ENCODE measurements at regions not wholly inside any gene's neighbourhood (a gene's known extent, or its start where the extent isn't known, plus 50 kb on each side); places are given as distances from the start of the nearest gene placed in this dataset.

GRCh38 chr1:187721216-187721615, 892.5 kb downstream of the PLA2G4A start:
- Histone ChIP-seq H3K27me3 (ENCODE audit: control insufficient read depth in 4 of 4, insufficient read depth in 4 of 4, low read length in 3 of 4) (no peaks in the 10 kb centered on the region), H3K9me3 (ENCODE audit: control insufficient read depth in 4 of 4, low read length in 3 of 4) (no peaks in the 10 kb centered on the region), H3K9ac (ENCODE audit: low read depth in 1 of 2, low read length in 2 of 2) (no peak overlapping the region), H3K27ac (ENCODE audit: low read depth in 1 of 2, low read length in 2 of 2) (no peak overlapping the region), H3K4me1 (ENCODE audit: control insufficient read depth in 4 of 4, insufficient read depth in 4 of 4, low read length in 3 of 4) (no peaks in the 10 kb centered on the region), H3K4me3 (ENCODE audit: low read depth in 1 of 3, low read length in 3 of 3) (no peak overlapping the region), H3K36me3 (ENCODE audit: control insufficient read depth in 4 of 4, insufficient read depth in 3 of 4, low read depth in 1 of 4, low read length in 3 of 4) (no peaks in the 10 kb centered on the region)
- TF ChIP-seq NR2F2 (IDR thresholded peaks at IDR 0.05) = no peak
- no peak for TF ChIP-seq FOXA1 (IDR thresholded peaks at IDR 0.05)
- no peak for DNase-seq (ENCODE audit: low spot score)

GRCh38 chr1:187725216-187725615, 896.5 kb downstream of the PLA2G4A start:
- Histone ChIP-seq H3K9me3 (ENCODE audit: control insufficient read depth in 4 of 4, low read length in 3 of 4) (no peaks in the 10 kb centered on the region), H3K4me3 (ENCODE audit: low read depth in 1 of 3, low read length in 3 of 3) (no peak overlapping the region), H3K27me3 (ENCODE audit: control insufficient read depth in 4 of 4, insufficient read depth in 4 of 4, low read length in 3 of 4) (peaks cover 0 to 2% (median 0%) of the 10 kb centered on the region in 4 donors), H3K9ac (ENCODE audit: low read depth in 1 of 2, low read length in 2 of 2) (no peak overlapping the region), H3K4me1 (ENCODE audit: control insufficient read depth in 4 of 4, insufficient read depth in 4 of 4, low read length in 3 of 4) (no peaks in the 10 kb centered on the region), H3K27ac (ENCODE audit: low read depth in 1 of 2, low read length in 2 of 2) (no peak overlapping the region), H3K36me3 (ENCODE audit: control insufficient read depth in 4 of 4, insufficient read depth in 3 of 4, low read depth in 1 of 4, low read length in 3 of 4) (no peaks in the 10 kb centered on the region)
- no peak for DNase-seq (ENCODE audit: low spot score)
- WGBS = 73% methylated on average over 2 of the region's 2 CpGs
- no peak for TF ChIP-seq GABPA (IDR thresholded peaks at IDR 0.05 in 1 of 2, conservative IDR thresholded peaks at IDR 0.05 in 1 of 2)

- TF ChIP-seq HNF4G (IDR thresholded peaks at IDR 0.05) (no peak), MAX (IDR thresholded peaks at IDR 0.05) (no peak), EGR1 (IDR thresholded peaks at IDR 0.05; ENCODE audit: low read depth in 2 of 2) (no peak)
- no peak overlapping the region for H3K27ac ChIP-seq (ENCODE audit: low read depth in 1 of 2, low read length in 2 of 2)
- no peaks in the 10 kb centered on the region for H3K27me3 ChIP-seq (ENCODE audit: control insufficient read depth in 4 of 4, insufficient read depth in 4 of 4, low read length in 3 of 4)
- DNase-seq (ENCODE audit: low spot score) = no peak
- H3K36me3 ChIP-seq (ENCODE audit: control insufficient read depth in 4 of 4, insufficient read depth in 3 of 4, low read depth in 1 of 4, low read length in 3 of 4) = no peaks in the 10 kb centered on the region
- H3K4me3 ChIP-seq (ENCODE audit: low read depth in 1 of 3, low read length in 3 of 3) = no peak overlapping the region
- no peaks in the 10 kb centered on the region for H3K9me3 ChIP-seq (ENCODE audit: control insufficient read depth in 4 of 4, low read length in 3 of 4)
- no peaks in the 10 kb centered on the region for H3K4me1 ChIP-seq (ENCODE audit: control insufficient read depth in 4 of 4, insufficient read depth in 4 of 4, low read length in 3 of 4)
- no peak overlapping the region for H3K9ac ChIP-seq (ENCODE audit: low read depth in 1 of 2, low read length in 2 of 2)
- 81% methylated on average over 1 of the region's 1 CpG for WGBS
Measured at GRCh38 chr1:187733232-187733631, 904.5 kb downstream of the PLA2G4A start.

- no peaks in the 10 kb centered on the region for H3K27me3 ChIP-seq (ENCODE audit: control insufficient read depth in 4 of 4, insufficient read depth in 4 of 4, low read length in 3 of 4)
- H3K9ac ChIP-seq (ENCODE audit: low read depth in 1 of 2, low read length in 2 of 2) = no peak overlapping the region
- H3K27ac ChIP-seq (ENCODE audit: low read depth in 1 of 2, low read length in 2 of 2) = no peak overlapping the region
- DNase-seq (ENCODE audit: low spot score) = no peak
- H3K4me1 ChIP-seq (ENCODE audit: control insufficient read depth in 4 of 4, insufficient read depth in 4 of 4, low read length in 3 of 4) = no peaks in the 10 kb centered on the region
- H3K9me3 ChIP-seq (ENCODE audit: control insufficient read depth in 4 of 4, low read length in 3 of 4) = no peaks in the 10 kb centered on the region
- no peak overlapping the region for H3K4me3 ChIP-seq (ENCODE audit: low read depth in 1 of 3, low read length in 3 of 3)
- TF ChIP-seq SP1 (IDR thresholded peaks at IDR 0.05) (no peak), GABPA (IDR thresholded peaks at IDR 0.05 in 1 of 2, conservative IDR thresholded peaks at IDR 0.05 in 1 of 2) (no peak)
- 82% methylated on average over 4 of the region's 4 CpGs for WGBS
- no peaks in the 10 kb centered on the region for H3K36me3 ChIP-seq (ENCODE audit: control insufficient read depth in 4 of 4, insufficient read depth in 3 of 4, low read depth in 1 of 4, low read length in 3 of 4)
Measured at GRCh38 chr1:187734427-187734826, 905.7 kb downstream of the PLA2G4A start.

- no peak overlapping the region for H3K9ac ChIP-seq (ENCODE audit: low read depth in 1 of 2, low read length in 2 of 2)
- H3K27ac ChIP-seq (ENCODE audit: low read depth in 1 of 2, low read length in 2 of 2) = no peak overlapping the region
- WGBS = 32% methylated on average over 1 of the region's 1 CpG
- TF ChIP-seq MAX (IDR thresholded peaks at IDR 0.05) (no peak), REST (IDR thresholded peaks at IDR 0.05) (no peak), EGR1 (IDR thresholded peaks at IDR 0.05; ENCODE audit: low read depth in 2 of 2) (no peak), ZBTB33 (IDR thresholded peaks at IDR 0.05) (no peak), RAD21 (IDR thresholded peaks at IDR 0.05) (no peak), SP1 (IDR thresholded peaks at IDR 0.05) (no peak), HNF4G (IDR thresholded peaks at IDR 0.05) (no peak), FOXA2 (IDR thresholded peaks at IDR 0.05) (no peak), GABPA (IDR thresholded peaks at IDR 0.05 in 1 of 2, conservative IDR thresholded peaks at IDR 0.05 in 1 of 2) (no peak), RXRA (IDR thresholded peaks at IDR 0.05) (no peak), JUND (IDR thresholded peaks at IDR 0.05) (no peak), FOXA1 (IDR thresholded peaks at IDR 0.05) (no peak), ATF3 (IDR thresholded peaks at IDR 0.05) (no peak)
- DNase-seq (ENCODE audit: low spot score) = no peak
- H3K27me3 ChIP-seq (ENCODE audit: control insufficient read depth in 4 of 4, insufficient read depth in 4 of 4, low read length in 3 of 4) = no peaks in the 10 kb centered on the region
- no peak overlapping the region for H3K4me3 ChIP-seq (ENCODE audit: low read depth in 1 of 3, low read length in 3 of 3)
- no peaks in the 10 kb centered on the region for H3K4me1 ChIP-seq (ENCODE audit: control insufficient read depth in 4 of 4, insufficient read depth in 4 of 4, low read length in 3 of 4)
- no peaks in the 10 kb centered on the region for H3K36me3 ChIP-seq (ENCODE audit: control insufficient read depth in 4 of 4, insufficient read depth in 3 of 4, low read depth in 1 of 4, low read length in 3 of 4)
- H3K9me3 ChIP-seq (ENCODE audit: control insufficient read depth in 4 of 4, low read length in 3 of 4) = no peaks in the 10 kb centered on the region
Measured at GRCh38 chr1:187744665-187745064, 915.9 kb downstream of the PLA2G4A start.

All from liver (tissue), 7 donors.